ENCODE measurements at regions not wholly inside any gene's neighbourhood (a gene's known extent, or its start where the extent isn't known, plus 50 kb on each side); places are given as distances from the start of the nearest gene placed in this dataset.

DNA sequence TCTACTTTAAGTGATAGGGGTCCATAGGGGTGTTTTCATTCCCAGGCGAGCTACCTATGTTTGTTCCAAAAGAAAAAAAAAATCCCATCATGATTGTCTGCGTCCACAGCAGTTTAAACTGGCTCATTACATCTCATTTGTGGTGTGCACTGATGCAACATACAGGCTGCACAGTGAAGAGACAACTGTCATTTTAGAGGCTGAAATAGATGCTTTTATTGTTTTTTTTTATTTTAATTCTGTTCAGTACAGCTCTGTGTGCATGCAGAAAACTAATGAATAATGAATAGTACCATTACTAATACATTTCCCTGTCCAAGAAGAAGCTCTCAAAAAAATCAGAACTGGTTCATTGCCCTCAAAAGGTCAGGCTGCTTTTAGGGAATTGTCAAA is 92.8 kb upstream of the ZNF516 start:
- H3K4me3 ChIP-seq (replicated peaks in 1 of 2; ENCODE audit: low read depth in 1 of 2, low read length in 2 of 2) = no peak overlapping the region
- H3K9me3 ChIP-seq (ENCODE audit: control insufficient read depth in 1 of 2, insufficient read depth in 1 of 2, low read depth in 1 of 2, low read length in 2 of 2) = no peaks in the 10 kb centered on the region
- no peak overlapping the region for H3K4me2 ChIP-seq (ENCODE audit: low read length)
- ChIA-PET RAD21 (ENCODE audit: low non-redundant PET in 1 of 2, low total read pairs in 2 of 2, uncharacterized antibody in 2 of 2, unreplicated experiment in 2 of 2) (no interaction called here), POLR2A (no interaction called here), CTCF (no interaction called here)
- H2AFZ ChIP-seq (ENCODE audit: low read depth, low read length, poor library complexity, severe bottlenecking) = no peak overlapping the region
- no peaks in the 10 kb centered on the region for H3K36me3 ChIP-seq (ENCODE audit: control insufficient read depth in 1 of 2, insufficient read depth in 2 of 2, low read length in 2 of 2)
- H3K9me2 ChIP-seq (ENCODE audit: insufficient read depth) = no peaks in the 10 kb centered on the region
- no peaks in the 10 kb centered on the region for H3K4me1 ChIP-seq (ENCODE audit: control insufficient read depth in 1 of 2, insufficient read depth in 2 of 2, low read length in 2 of 2)
- no peaks in the 10 kb centered on the region for H3K79me2 ChIP-seq (ENCODE audit: insufficient read depth, low read length)
- no TSS peak for BruUV-seq (replicated peaks)
- H3K27me3 ChIP-seq (ENCODE audit: insufficient read depth, low read length) = peaks cover 57% of the 10 kb centered on the region
- no peaks in the 10 kb centered on the region for H4K20me1 ChIP-seq (ENCODE audit: insufficient read depth)
- intact Hi-C loops (cut with micrococcal nuclease) = no loop called here
- no peak overlapping the region for H3K9ac ChIP-seq (ENCODE audit: low read length)
- DNase-seq (ENCODE audit: low read depth, low spot score) = no peak
- no peak overlapping the region for H3K27ac ChIP-seq (ENCODE audit: low read depth, low read length)
- no peak for ATAC-seq
- TF ChIP-seq YY1 (IDR thresholded peaks at IDR 0.05; ENCODE audit: extremely low read depth, insufficient replicate concordance, low read depth, low read length) (no peak), EZH2 (IDR thresholded peaks at IDR 0.05) (no peak), ZFX (IDR thresholded peaks at IDR 0.05) (no peak), ZNF274 (IDR thresholded peaks at IDR 0.05; ENCODE audit: low read depth, low read length) (no peak), EZH2phosphoT487 (IDR thresholded peaks at IDR 0.05; ENCODE audit: borderline replicate concordance) (no peak), JUND (IDR thresholded peaks at IDR 0.05) (no peak), POLR2AphosphoS5 (IDR thresholded peaks at IDR 0.05; ENCODE audit: low read depth, low read length) (no peak), RAD21 (IDR thresholded peaks at IDR 0.05; ENCODE audit: low read depth) (no peak), TCF7L2 (IDR thresholded peaks at IDR 0.05; ENCODE audit: borderline replicate concordance, extremely low read depth, insufficient read depth, insufficient read length) (no peak), SP1 (IDR thresholded peaks at IDR 0.05; ENCODE audit: low read depth) (no peak), EGR1 (IDR thresholded peaks at IDR 0.05; ENCODE audit: low read depth) (no peak), SIN3A (IDR thresholded peaks at IDR 0.05; ENCODE audit: low read depth) (no peak)
- TF ChIP-seq, protein P1, sequence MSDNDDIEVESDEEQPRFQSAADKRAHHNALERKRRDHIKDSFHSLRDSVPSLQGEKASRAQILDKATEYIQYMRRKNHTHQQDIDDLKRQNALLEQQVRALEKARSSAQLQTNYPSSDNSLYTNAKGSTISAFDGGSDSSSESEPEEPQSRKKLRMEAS (IDR thresholded peaks at IDR 0.05) = no peak
- TF ChIP-seq, protein P2, sequence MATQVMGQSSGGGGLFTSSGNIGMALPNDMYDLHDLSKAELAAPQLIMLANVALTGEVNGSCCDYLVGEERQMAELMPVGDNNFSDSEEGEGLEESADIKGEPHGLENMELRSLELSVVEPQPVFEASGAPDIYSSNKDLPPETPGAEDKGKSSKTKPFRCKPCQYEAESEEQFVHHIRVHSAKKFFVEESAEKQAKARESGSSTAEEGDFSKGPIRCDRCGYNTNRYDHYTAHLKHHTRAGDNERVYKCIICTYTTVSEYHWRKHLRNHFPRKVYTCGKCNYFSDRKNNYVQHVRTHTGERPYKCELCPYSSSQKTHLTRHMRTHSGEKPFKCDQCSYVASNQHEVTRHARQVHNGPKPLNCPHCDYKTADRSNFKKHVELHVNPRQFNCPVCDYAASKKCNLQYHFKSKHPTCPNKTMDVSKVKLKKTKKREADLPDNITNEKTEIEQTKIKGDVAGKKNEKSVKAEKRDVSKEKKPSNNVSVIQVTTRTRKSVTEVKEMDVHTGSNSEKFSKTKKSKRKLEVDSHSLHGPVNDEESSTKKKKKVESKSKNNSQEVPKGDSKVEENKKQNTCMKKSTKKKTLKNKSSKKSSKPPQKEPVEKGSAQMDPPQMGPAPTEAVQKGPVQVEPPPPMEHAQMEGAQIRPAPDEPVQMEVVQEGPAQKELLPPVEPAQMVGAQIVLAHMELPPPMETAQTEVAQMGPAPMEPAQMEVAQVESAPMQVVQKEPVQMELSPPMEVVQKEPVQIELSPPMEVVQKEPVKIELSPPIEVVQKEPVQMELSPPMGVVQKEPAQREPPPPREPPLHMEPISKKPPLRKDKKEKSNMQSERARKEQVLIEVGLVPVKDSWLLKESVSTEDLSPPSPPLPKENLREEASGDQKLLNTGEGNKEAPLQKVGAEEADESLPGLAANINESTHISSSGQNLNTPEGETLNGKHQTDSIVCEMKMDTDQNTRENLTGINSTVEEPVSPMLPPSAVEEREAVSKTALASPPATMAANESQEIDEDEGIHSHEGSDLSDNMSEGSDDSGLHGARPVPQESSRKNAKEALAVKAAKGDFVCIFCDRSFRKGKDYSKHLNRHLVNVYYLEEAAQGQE (IDR thresholded peaks at IDR 0.05; ENCODE audit: low read depth) = no peak
- TF ChIP-seq, protein P3, sequence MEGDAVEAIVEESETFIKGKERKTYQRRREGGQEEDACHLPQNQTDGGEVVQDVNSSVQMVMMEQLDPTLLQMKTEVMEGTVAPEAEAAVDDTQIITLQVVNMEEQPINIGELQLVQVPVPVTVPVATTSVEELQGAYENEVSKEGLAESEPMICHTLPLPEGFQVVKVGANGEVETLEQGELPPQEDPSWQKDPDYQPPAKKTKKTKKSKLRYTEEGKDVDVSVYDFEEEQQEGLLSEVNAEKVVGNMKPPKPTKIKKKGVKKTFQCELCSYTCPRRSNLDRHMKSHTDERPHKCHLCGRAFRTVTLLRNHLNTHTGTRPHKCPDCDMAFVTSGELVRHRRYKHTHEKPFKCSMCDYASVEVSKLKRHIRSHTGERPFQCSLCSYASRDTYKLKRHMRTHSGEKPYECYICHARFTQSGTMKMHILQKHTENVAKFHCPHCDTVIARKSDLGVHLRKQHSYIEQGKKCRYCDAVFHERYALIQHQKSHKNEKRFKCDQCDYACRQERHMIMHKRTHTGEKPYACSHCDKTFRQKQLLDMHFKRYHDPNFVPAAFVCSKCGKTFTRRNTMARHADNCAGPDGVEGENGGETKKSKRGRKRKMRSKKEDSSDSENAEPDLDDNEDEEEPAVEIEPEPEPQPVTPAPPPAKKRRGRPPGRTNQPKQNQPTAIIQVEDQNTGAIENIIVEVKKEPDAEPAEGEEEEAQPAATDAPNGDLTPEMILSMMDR (IDR thresholded peaks at IDR 0.05 in 2 of 3, conservative IDR thresholded peaks at IDR 0.05 in 1 of 3; ENCODE audit: borderline replicate concordance in 1 of 3, insufficient read depth in 1 of 3, low read depth in 2 of 3, low read length in 2 of 3) = no peak

Data from HCT116 (cell line).